Transverse colon (tissue), 4 donors: ENCODE measurements at regions not wholly inside any gene's neighbourhood (a gene's known extent, or its start where the extent isn't known, plus 50 kb on each side); places are given as distances from the start of the nearest gene placed in this dataset.

ENCODE experiments used
- DNase-seq: peaks from one replicate; pipeline ENCODE4 v3.0.0-alpha.2; 2019
- H3K27ac ChIP-seq, 4 donors: fragments of 200-600 bp; sonication (generic); 2 replicates each; pipeline ENCODE4 v1.5.1; 2016 to 2018; ENCODE audit warnings: inconsistent platforms in 4 of 4
- H3K27me3 ChIP-seq: fragments of 200-600 bp; sonication (generic); 2 replicates; pipeline ENCODE4 v1.5.1; 2017; ENCODE audit warnings: inconsistent platforms
- H3K36me3 ChIP-seq, 4 donors: fragments of 200-600 bp; sonication (generic); 2 replicates each; pipeline ENCODE4 v1.5.1; 2017 to 2019; ENCODE audit warnings: inconsistent platforms in 4 of 4
- H3K4me1 ChIP-seq, 4 donors: fragments of 200-600 bp; sonication (generic); 2 replicates each; pipeline ENCODE4 v1.5.1; 2017 to 2020; ENCODE audit warnings: inconsistent platforms in 4 of 4
- H3K4me3 ChIP-seq, 4 donors: fragments of 200-600 bp; sonication (generic); 1 replicate in 1 of 4; 2 replicates in 3 of 4; pipeline versions ENCODE4 v1.5.1 to v1.6.1; 2017 to 2019; ENCODE audit warnings: inconsistent platforms in 4 of 4
- H3K9me3 ChIP-seq, 2 donors: fragments of 200-600 bp; sonication (generic); 2 replicates each; pipeline ENCODE4 v1.5.1; 2017 to 2019; ENCODE audit warnings: inconsistent platforms in 2 of 2
- EP300 ChIP-seq: sonication (generic); formaldehyde crosslinking; IDR thresholded peaks from one replicate; pipeline ENCODE4 v1.6.1; 2017; ENCODE audit warnings: antibody characterized with exemption, low read depth
- POLR2A ChIP-seq: fragments of 450-650 bp; IDR thresholded peaks from one replicate; pipeline ENCODE4 v1.6.1; 2016; ENCODE audit warnings: antibody characterized with exemption, mild to moderate bottlenecking, moderate library complexity
- POLR2AphosphoS5 ChIP-seq, 3 donors: sonication (generic); formaldehyde crosslinking; IDR thresholded peaks; one replicate each; pipeline ENCODE4 v1.6.1; 2016; ENCODE audit warnings: antibody characterized with exemption in 3 of 3
- WGBS, 2 donors: methylation state at CpG; one replicate each; pipeline ENCODE4 v1.1.5; 2018; ENCODE audit warnings: low coverage in 1 of 2; 5-methylcytosine and 5-hydroxymethylcytosine counted together
- in situ Hi-C, 4 donors: fragments of 200-750 bp; cut with MboI; loops; one replicate each; pipeline versions ENCODE4 v1.15.0 to v1.15.1; 2017; ENCODE audit warnings: low sequenced_read_pairs in 3 of 4, low pct_ligation_motif_present in 1 of 4, low pct_unique_long_range_greater_than_20kb in 1 of 4
- intact Hi-C: fragments of 100-400 bp; cut with DNase I; formaldehyde crosslinking; loops from one replicate; pipeline ENCODE4 v1.15.1; 2023; ENCODE audit warnings: low total_unique reads
- TF ChIP-seq, protein P1 (sequence below), 5 experiments: fragments of 200-600 bp in 3 of 5; fragments of 450-650 bp in 2 of 5; sonication (generic) in 3 of 5; IDR thresholded peaks; 1 replicate in 2 of 5; 2 replicates in 3 of 5; pipeline ENCODE4 v1.5.1; 2016 to 2017; ENCODE audit warnings: antibody characterized with exemption in 5 of 5, inconsistent platforms in 3 of 5, mild to moderate bottlenecking in 2 of 5, moderate library complexity in 1 of 5

DNA sequence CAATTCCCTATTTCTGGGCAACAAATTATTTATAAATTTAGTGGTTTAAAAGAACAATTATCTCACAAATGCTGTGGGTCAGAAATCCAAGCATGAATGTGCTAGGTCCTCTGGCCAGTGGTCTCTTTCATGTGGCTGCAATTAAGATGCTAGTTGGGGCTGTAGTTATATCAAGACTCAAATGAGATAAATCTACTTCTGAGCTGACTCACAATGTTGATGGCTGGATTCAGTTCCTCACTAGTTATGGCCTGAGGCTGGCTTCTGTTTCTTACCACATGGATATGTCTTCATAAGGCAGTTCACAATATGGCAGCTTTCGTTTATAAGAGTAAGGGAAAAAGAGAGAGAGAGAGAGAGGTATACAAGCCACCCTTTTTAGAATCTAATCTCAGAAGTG lies 717.0 kb downstream of the PRELID2 start:
- WGBS, 2 donors = 59 to 83% methylated on average over 1 of the region's 1 CpG
- intact Hi-C loops = no loop called here
- no peak overlapping the region for H3K4me3 ChIP-seq
- no peaks in the 10 kb centered on the region for H3K36me3 ChIP-seq
- H3K27me3 ChIP-seq = no peaks in the 10 kb centered on the region
- in situ Hi-C loops = no loop called here
- H3K27ac ChIP-seq = no peak overlapping the region
- H3K4me1 ChIP-seq = no peaks in the 10 kb centered on the region
- H3K9me3 ChIP-seq = no peaks in the 10 kb centered on the region
- no peak for TF ChIP-seq EP300
- TF ChIP-seq, protein P1, sequence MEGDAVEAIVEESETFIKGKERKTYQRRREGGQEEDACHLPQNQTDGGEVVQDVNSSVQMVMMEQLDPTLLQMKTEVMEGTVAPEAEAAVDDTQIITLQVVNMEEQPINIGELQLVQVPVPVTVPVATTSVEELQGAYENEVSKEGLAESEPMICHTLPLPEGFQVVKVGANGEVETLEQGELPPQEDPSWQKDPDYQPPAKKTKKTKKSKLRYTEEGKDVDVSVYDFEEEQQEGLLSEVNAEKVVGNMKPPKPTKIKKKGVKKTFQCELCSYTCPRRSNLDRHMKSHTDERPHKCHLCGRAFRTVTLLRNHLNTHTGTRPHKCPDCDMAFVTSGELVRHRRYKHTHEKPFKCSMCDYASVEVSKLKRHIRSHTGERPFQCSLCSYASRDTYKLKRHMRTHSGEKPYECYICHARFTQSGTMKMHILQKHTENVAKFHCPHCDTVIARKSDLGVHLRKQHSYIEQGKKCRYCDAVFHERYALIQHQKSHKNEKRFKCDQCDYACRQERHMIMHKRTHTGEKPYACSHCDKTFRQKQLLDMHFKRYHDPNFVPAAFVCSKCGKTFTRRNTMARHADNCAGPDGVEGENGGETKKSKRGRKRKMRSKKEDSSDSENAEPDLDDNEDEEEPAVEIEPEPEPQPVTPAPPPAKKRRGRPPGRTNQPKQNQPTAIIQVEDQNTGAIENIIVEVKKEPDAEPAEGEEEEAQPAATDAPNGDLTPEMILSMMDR (IDR thresholded peaks at IDR 0.05) = no peak
- no peak for TF ChIP-seq POLR2A
- no peak for TF ChIP-seq POLR2AphosphoS5 (IDR thresholded peaks at IDR 0.05)
- DNase-seq = no peak

DNA sequence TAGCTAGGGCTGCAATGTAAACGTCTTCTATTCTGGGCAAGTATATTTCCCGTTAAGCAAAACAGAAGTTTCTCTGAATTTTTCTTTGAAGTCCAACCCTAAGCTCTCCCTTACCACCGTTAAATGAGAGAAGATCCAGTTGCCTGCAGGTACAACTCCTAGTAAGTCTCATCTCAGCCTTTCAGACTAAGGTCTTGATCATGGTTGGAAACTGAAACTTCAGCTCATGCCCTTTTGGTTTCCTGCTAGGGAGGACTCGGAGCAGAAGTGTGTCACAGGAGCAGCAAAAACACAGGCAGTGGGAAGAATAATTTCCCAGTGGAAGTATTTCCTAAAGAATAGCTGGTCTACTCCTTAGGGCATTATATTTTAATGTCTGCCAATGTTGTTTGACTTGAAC lies 717.9 kb downstream of the PRELID2 start:
- H3K4me1 ChIP-seq = no peaks in the 10 kb centered on the region
- H3K4me3 ChIP-seq = no peak overlapping the region
- no peak for DNase-seq
- in situ Hi-C loops = no loop called here
- WGBS, 2 donors = 70 to 73% methylated on average over 4 of the region's 4 CpGs
- intact Hi-C loops = no loop called here
- no peaks in the 10 kb centered on the region for H3K27me3 ChIP-seq
- H3K36me3 ChIP-seq = no peaks in the 10 kb centered on the region
- H3K27ac ChIP-seq = no peak overlapping the region
- no peaks in the 10 kb centered on the region for H3K9me3 ChIP-seq
- no peak for TF ChIP-seq POLR2AphosphoS5 (IDR thresholded peaks at IDR 0.05)
- TF ChIP-seq EP300 = no peak
- TF ChIP-seq, protein P1 (IDR thresholded peaks at IDR 0.05) = no peak
- TF ChIP-seq POLR2A = no peak

DNA sequence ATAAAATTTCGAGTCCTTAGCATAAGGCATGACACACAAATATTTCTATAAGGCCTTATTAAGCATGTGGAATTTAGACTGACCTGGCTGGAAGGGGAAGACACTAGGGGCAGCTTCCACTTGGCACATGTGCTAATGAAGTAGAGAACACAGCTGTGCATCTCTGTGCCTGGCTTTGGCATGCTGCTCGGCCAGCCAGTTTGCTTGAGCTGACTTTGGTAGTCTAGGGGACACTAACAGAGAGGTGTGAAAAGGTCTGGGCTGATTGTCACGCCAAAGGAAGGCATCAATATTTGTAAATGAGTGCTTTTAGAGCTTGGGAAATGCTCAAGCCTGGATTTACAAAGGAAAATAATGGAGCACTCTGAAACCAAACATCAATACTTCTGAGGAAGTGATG lies 723.7 kb downstream of the PRELID2 start:
- H3K4me1 ChIP-seq = no peaks in the 10 kb centered on the region
- H3K36me3 ChIP-seq = no peaks in the 10 kb centered on the region
- in situ Hi-C loops = no loop called here
- DNase-seq = no peak
- H3K9me3 ChIP-seq = no peaks in the 10 kb centered on the region
- intact Hi-C loops = no loop called here
- H3K27me3 ChIP-seq = no peaks in the 10 kb centered on the region
- TF ChIP-seq EP300 = no peak
- TF ChIP-seq, protein P1 (IDR thresholded peaks at IDR 0.05) = no peak
- no peak for TF ChIP-seq POLR2AphosphoS5 (IDR thresholded peaks at IDR 0.05)
- no peak for TF ChIP-seq POLR2A
- no peak overlapping the region for H3K4me3 ChIP-seq
- whole genome bisulfite sequencing, 2 donors = 57 to 59% methylated on average over 1 to 3 of the region's 3 CpGs
- no peak overlapping the region for H3K27ac ChIP-seq

DNA sequence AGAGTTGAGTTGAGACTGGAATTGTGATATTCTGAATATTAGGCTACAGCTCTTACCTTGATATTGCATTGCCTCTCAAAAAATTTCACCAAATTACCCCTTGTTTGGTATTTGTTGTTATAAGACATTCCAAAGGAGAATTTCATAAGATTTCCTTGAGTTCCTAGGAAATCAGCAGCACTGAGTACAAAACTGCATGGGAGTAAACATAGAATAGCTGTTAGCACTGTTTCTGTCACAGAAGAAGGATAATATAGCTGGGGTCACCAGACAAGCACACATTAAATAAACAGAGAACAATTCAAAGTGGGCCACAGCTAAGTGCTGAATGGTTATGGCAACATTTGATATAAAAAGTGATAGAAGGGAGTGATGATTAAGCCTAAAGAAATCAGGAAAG lies 724.3 kb downstream of the PRELID2 start:
- in situ Hi-C loops (no loop called here), intact Hi-C loops (no loop called here)
- Histone ChIP-seq H3K27me3 (no peaks in the 10 kb centered on the region), H3K4me1 (no peaks in the 10 kb centered on the region), H3K4me3 (no peak overlapping the region), H3K9me3 (no peaks in the 10 kb centered on the region), H3K27ac (no peak overlapping the region), H3K36me3 (no peaks in the 10 kb centered on the region)
- no peak for DNase-seq
- TF ChIP-seq POLR2A (no peak), POLR2AphosphoS5 (IDR thresholded peaks at IDR 0.05) (no peak), EP300 (no peak)
- TF ChIP-seq, protein P1 (IDR thresholded peaks at IDR 0.05) = no peak
